HG03378 (cell line): ENCODE measurements at regions not wholly inside any gene's neighbourhood (a gene's known extent, or its start where the extent isn't known, plus 50 kb on each side); places are given as distances from the start of the nearest gene placed in this dataset.
"Not testable (repeated sequence)": the region's sequence is repeated elsewhere in the genome, so short reads cannot be mapped to it uniquely, and the experiment has no call there.

Source experiments
- ATAC-seq: cut with Tn5 transposase; IDR thresholded peaks from one replicate; pipeline ENCODE4 v1.9.1; 2021; ENCODE audit warnings: mild to moderate bottlenecking, moderate library complexity; ENCODE audit not compliant: unreplicated experiment

DNA sequence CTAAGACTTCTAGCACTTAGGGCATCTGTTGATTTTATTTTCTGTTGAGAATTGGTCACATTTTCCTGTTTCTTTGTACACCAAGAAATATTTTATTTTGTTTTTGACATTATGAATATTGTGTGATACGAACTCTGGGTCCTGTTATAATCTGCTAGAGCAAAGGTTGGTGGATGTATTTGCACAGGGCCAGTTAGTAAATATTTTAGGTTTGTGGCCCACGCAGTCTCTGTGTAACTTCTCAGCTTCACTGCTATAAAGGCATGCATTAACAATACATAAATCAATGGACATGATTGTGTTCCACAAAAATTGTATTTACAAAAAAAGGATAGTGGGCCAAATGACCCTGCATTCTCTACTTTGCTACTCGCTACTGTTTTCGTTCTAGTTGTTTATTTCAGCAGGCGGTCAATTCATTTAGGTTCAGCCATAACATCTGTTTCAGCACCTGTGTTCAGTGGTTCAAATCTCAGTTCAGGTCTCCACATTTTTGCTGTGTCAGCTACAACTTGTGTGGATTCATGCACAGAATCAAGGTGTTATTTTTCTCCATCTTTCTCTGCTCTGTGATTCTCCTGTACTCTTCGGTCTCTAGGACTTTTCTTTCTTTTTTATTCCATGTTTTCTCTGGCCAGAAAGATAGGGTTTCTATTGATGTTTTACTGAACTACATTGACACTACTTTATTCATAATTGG is 786.2 kb downstream of the ETS1 start:
- no peak for ATAC-seq

DNA sequence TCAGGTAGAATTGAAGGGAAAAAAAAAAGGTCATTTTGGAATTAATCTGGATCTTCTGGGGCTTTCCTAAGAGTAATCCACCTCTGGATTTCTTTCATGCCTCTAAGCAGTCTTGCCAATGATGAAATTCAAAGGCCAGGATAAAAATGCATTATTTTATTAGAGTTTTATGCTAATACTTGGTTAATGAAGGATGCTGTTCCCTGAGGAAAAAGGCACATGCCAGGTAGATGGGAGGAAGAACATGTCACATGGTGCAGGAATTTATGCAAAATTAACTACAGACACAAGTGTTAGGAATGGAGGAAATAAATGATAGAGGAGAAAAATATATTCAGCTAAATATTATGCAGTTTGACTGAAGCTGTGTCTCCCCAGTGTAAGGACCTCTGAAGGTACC is 792.0 kb downstream of the ETS1 start:
- ATAC-seq = no peak

DNA sequence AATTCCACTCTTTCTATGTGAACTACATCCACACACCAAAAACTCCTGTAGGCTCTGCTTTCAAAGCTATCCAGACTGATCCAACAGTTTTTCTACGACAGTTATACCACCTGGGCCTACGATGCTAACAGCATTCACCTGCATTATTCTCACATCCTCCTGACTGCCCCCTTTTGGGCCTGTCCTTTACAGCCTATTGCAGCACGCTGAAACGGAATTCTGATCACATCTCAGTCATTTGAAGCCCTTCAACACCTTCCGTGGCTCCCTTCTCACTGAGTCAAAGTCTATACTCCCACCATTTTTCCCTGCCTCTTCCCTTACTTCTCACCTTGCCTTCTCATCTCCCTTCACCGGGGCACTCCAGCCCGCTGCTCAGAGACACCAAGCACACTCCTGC is 791.3 kb upstream of the KIRREL3 start:
- ATAC-seq = no peak

DNA sequence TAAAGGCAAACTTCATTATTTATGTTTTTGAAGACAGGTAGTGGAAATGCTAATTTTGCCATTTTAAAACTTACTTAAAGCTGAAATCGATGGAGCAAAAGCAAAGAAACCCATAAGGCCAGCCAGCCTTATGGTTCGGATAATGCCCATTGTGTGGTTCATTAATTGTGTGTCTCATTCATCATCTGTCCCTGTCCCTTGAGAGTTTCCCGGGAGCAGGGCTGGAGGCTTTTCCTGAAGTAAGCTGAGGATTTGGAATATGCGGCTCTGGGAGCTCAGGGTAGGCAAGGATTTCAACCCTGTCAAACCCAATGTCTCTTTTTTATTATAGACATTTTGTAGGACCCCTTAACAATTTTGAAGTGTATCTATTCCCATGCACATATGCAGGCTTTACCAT is 790.0 kb upstream of the KIRREL3 start:
- no peak for ATAC-seq

DNA sequence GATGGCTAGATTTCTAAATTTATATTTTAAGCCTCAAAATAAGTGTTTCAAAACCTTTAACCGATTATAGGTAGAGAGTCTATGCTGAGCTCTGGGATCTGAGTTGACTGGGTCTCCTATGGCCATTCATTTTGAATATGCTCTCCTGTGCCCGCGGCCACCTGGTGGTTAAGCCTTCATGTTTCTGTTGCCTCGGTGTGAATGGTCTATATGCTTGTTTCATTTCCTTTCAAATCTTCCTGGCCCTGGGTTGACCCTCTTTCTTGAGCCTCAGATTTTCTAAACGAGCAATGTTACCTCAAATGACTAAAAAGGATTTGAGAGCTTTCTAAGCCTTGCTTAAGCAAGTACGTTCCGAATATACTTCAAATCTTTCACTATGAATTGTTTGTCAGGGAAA is 789.4 kb upstream of the KIRREL3 start:
- ATAC-seq = no peak

DNA sequence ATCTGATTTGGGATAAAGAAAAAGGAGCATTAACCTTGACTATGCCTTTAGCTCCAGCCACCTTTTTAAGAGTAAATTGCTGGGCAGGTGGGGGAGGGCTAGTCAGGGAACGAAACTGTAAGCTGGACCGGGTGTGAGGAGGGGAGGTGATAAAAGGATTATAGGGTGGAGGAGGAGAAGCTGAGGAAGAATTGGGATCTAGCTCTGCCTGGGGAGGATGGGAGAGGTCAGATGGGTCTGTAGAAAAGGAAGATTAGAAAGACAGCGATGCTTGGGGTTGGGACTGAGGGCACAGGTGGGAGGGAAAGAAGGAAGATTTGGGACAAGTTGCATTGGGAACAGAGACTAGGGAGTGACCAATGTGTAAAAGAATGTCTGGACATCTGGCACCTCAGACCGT is 772.4 kb upstream of the KIRREL3 start:
- not testable (repeated sequence) for ATAC-seq

DNA sequence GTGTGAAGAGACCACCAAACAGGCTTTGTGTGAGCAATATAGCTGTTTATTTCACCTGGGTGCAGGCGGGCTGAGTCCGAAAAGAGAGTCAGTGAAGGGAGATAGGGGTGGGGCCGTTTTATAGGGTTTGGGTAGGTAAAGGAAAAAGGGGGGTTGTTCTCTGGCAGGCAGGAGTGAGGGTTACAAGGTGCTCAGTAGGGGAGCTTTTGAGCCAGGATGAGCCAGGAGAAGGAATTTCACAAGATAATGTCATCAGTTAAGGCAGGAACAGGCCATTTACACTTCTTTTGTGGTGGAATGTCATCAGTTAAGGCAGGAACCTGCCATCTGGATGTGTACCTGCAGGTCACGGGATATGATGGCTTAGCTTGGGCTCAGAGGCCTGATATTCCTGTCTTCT is 768.4 kb upstream of the KIRREL3 start:
- not testable (repeated sequence) for ATAC-seq

DNA sequence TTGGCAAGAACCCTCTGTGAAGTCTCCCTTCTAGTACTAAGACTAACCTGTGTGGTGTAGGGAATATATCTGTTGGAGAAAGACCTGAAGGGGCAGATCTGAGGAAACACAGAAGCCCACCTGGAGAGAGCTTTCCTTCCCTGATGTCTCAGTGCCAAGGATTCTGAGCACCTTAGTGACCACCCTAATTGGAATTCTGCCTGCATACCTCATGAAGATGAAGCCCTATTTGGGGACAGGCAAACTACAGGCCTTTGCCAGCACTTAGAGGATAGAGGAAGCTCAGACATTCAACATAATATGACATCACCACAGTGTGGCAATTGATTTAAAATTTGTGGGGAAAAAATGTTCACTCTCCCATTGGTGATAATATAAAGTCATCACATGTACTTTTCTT is 766.2 kb upstream of the KIRREL3 start:
- no peak for ATAC-seq

DNA sequence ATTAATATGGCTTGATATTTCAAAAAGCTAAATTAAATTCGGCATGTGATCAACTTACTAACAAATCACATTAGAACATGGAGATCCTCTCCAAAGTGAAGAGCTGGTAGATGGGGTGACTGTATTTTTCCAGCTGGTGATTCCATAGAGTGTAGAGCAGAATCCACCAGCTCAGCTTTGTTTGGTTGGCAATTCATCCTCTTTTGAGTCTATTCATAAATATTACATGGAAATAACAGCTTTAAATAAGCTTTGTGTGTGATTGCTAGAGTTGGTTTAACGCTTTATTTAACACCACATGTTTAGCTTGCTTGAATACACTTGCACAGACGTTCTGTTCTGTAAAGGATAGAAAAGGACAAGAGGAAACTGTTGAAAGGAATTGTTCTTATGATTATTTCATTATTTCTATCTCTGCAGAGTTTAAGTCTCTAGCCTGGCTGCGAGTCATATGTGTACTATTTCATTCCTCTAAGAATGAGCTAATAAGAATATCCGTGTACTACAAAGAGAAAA is 738.3 kb upstream of the KIRREL3 start:
- no peak for ATAC-seq

DNA sequence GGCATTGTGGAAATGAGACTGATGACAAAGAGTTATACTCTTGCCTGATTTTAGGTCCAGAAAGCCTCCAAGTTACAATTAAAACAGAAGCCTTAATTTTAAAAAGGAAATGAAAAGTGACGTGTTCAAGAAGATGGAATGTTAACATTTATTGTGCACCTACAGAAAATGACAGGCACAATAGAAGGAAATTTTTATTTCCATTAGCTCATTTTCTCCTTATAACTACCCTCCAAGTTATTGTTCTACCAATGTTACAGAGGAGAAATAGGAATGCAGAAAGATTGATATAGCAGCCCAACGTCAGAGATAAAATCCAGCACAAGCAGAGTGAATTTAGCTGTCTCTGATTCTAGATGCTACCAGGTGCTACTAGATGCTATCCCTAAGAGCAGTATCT is 736.9 kb upstream of the KIRREL3 start:
- ATAC-seq = no peak

DNA sequence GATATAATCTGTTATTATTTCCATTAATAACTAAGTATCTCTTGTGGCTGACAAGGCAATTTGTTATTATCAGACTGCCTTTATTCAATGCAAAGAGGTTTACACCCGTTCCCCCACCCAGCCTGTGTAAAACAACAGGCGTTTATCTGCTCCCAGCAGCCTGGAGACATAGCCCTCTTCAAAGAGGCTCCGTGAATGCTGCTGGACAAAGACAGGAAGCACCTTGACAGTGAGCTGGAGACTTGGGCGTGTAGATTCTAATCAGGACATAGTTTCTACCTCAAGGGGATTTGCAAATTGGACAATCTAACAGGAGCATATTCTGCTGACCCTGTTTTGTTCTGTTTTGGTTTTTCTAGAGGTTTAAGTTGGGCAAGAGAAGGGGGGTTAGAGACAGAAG is 733.0 kb upstream of the KIRREL3 start:
- no peak for ATAC-seq

DNA sequence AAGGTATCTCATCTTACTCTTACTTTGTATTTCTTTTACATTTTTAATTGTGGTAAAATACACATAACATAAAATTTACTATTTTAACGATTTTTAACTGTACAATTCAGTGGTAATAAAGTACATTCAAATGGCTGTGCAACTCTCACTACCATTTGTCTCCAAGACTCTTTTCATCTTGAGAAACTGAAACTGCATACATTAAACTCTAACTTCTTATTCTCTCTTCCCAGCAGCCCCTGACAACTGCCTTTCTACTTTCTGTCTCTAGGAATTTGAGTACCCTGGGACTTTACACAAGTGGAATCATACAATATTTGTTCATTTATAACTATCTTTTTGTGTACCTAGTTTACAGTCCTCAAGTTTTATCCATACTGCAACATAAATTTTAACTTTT is 725.8 kb upstream of the KIRREL3 start:
- ATAC-seq = no peak

DNA sequence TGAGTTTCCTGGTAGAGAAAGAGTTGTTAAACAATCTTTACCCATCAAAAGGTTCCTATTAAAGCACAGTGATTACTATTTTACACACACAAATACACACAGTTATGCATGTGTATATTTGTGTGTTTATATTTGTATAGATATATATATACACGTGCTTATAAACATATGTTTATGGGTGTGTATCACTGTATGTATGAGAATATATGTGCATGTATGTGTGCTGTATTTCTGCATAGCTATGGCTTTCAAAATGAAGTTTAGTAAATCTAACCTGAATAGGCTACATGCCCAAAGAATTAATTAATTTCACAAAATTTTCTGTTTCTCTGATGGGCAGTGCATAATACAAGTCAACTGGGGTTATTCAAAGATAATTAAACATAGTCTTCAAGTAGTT is 723.1 kb upstream of the KIRREL3 start:
- ATAC-seq = no peak

DNA sequence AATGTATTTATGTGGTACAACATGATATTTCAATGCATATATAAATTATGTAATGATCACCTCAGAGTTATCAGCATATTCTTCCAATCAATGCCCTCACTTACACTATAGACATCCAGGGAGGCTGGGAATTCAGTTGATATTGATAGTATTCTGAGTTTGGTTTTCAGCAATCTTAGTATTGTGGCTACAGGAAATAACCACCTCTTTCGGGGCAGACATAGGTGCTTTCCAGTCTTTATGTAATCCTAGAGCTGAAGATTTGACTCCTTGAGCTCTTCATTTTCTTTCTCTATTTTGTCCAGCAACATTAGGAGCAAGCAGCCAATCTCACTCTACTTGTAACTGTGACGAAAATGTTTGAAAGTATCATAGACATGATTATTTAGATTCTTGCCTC is 712.7 kb upstream of the KIRREL3 start:
- no peak for ATAC-seq

DNA sequence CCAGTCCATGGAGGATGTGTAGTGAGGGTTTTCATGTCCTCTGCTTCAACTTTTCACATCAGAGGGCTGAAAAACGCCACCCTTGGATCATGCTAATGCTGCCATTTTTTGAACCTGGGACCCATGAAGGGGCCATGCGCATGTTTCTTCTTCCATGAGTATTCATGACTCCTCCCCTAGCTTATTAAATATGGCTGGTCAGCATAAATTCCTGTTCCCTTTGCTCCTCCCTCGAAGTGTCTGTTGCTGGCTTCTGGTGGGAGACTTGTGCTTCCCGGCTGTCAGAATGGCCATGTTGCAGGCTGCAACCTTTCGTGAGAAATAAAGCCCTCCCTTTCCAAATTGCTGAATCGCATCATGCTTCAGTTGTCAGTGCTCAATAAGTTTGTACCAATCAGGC is 711.2 kb upstream of the KIRREL3 start:
- ATAC-seq = no peak

DNA sequence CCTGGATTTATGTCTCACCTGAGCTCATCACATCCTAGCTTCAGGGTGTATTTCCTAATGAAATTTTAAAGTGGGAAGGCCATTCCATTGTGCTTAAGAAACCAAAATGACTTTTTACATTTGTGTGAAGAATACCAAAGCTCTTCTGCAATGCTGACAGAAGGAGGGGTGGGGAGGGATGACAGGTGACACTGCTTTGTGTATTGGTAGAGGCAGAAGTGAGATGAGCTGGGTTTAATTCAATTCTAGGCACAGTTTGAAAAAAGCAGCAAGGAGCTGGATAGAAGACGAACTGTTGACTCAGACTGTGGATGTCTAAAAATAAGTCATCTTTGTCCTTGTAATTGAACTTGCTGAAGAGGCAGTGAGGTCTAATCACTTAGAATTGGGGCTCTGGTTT is 710.3 kb upstream of the KIRREL3 start:
- ATAC-seq = no peak

DNA sequence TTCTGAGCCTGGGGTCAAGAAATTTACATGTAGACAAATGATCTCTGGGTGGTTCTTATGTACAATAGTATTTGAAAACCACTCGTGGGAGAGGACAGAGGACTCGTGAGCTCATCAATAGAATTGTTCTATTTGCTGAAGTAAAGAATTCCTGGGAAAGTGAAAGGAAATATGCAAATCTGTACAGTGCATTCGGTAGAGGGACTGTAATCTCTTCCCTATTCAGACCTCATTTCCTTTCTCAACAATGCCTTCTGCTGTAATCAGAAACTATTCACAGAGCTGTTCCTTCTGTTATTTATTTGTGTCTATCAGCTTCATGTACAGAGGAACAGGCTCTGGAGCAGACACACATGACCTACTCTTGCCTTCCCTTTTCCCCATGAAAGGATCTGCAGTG is 709.4 kb upstream of the KIRREL3 start:
- no peak for ATAC-seq

DNA sequence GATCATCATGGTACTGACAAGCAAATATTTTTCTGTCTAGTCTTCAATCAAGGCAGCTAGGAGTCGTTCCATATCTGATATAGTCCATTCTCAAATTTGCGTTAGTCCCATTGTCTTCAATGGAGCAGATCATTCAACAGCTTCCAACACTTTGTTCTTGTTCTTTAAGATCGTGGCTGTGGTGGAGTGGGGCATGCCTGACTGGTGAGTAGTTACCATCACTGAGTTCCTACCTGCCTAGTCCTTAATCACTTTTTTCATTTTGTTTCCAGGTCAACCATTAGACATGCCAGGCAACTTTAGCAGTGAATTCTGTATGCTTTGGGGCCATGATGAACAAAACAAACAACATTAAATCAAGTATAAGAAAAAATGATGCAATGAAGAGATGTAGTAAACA is 693.1 kb upstream of the KIRREL3 start:
- no peak for ATAC-seq

DNA sequence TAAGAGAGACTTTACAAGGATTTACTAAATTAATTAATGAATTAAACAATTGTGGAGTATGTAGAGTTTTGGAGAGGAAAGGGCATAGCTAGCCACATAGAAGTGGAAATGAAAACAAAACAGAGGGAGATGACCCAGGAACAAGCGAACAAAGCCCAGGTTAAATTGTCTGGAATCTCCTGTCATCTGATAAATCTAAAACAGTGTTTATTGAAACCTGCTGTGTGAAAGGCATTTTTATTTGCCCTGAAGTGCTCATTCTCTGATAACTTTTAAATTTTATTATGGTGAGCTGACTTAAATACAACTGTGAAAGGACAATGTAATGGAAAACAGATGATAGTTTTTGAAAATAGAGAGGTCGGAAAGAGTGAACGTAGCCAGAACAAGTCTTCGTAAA is 682.8 kb upstream of the KIRREL3 start:
- ATAC-seq = no peak

DNA sequence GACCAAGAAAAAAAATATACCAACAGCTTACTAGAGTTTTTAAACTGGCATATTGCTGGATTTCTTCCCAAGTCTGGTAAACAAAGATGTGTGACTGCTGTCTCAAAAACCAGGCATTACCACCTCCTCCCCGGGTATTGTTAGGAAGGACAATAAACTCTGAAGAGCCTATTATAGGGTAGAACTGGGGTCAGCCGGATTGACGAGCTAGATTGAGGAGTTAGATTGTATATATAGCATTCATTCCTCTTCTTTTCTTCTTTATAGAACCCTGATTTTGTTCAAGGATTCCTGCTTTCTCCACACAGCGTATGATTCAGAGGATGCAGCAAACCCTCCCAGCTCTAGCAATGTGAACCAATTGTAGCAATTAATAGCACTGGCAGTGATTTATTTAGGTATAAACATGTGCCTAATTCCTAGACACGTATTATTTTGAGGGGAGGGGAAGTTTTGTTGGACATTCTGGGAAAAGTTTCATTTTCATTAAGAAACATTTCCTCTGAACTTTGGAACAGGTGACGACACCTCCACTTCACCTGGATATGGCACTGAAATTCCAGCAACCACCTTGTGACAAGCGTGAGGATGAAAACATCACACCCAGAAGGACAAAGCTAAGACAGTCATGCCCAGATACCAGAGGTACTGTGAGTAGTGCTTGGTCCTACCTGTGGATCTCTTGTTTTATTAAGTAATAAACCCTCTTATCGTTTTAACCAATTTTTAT is 679.4 kb upstream of the KIRREL3 start:
- no peak for ATAC-seq

DNA sequence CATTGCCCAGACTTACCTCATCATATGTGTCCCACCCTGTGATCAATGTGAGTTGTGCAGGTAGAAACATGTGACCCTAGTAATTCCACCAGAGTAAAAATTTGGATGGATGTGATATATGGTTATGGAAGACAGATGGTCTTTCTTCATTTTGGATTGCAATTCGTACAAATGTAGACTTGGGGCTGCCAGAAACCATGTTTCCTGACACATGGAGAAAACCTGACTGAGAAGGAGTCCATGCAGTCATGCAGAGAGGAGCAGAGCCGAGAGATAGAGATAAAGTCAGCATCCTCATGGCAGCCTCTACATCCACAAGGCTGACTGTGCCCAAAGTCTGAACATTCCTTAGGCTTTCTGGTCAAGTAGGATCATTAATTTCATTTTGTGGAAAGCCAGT is 678.1 kb upstream of the KIRREL3 start:
- ATAC-seq = no peak

DNA sequence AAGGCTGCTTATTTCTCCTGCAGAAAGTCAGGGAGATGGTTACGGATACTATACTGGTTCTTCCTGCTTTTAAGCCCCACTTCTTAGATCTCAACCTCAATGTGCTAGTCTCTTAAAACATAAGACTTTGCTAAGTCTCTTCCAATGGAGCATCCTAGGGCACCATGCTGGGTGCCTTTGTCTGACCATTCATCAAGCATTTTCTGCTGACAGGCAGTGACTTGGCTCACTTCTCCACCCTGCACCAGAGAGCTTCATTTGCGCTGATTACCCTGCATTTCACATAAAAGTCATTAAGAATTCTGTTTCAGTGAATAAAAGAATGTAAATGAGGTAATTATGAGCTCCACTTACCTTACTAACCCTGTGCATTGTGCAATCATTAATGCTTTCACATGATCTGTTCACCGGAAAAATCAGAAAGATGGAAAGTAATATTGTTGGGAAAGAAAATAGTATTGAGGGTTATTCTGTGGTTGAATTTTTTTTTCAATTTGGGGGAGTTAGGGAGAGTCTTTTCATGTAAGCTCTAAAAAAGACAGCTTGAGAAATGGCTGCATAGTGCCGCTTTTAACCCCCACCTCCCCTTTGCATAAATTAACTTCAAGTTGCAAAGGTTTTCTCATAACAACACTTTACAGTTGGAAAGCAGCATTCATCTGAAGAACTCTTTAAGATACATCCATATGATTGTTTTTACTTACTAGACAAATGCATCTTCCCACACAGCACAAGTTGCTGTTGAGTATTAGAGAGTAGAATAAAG is 677.3 kb upstream of the KIRREL3 start:
- no peak for ATAC-seq
